ENCODE measurements at regions not wholly inside any gene's neighbourhood (a gene's known extent, or its start where the extent isn't known, plus 50 kb on each side); places are given as distances from the start of the nearest gene placed in this dataset.
"Not testable (repeated sequence)": the region's sequence is repeated elsewhere in the genome, so short reads cannot be mapped to it uniquely, and the experiment has no call there.

GRCh38 chr21:39022035-39022434 is 161.2 kb downstream of the PSMG1 start:
- no peak for DNase-seq

DNA sequence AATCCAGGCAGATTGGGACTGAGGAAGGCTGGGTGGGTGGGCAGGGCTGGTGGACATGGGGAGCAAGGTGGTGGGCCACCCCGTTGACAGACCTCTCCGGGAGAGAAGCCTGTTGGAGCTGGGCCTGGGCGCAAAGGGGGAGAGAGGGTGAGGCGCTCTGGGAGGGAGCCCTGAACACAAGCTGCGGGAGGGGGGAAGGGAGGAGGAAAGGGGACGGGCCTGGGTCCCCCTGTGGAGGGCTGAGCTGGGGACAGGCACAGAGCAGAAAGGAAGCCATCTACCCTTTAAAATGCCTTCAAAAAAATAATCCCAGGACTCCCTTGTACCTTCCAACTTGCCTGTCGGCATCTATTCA is 161.8 kb downstream of the PSMG1 start:
- no peak for DNase-seq

DNA sequence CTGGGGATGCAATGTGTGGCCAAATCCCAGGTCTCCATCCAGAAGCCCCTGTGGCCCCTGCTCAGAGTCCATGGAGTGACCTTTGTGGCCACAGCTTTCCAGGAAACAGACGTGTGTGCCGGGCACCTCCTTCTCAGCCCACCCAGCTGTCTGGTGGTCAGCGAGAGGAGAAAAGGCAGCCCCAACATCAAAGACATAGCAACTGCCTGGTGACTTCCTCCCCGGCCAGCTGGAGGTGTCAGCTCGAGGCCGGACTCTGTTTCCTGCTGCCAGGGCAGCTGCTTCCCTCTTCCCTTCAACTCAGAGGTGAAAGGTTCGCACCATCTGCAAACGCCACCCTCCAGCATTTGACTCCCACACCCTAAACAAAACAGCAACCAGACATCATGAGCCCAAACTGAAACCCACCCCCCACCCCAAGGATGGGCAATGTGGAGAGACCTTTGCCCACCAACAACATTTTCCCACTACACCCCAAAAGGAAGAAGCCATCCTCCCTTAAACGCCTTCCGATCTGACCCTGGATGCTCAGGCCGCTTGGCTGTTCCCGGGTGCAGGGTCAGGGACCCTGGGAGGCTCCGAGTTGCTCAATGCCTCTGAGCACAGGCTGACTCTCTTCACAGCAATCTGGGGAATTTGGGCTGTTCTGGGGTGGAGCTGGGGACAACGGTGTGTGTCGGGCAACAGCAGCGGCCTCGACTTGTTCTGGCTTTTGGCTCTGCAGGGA is 162.3 kb downstream of the PSMG1 start:
- peak in 1 of 2 donors; percentile 25 for DNase-seq

DNA sequence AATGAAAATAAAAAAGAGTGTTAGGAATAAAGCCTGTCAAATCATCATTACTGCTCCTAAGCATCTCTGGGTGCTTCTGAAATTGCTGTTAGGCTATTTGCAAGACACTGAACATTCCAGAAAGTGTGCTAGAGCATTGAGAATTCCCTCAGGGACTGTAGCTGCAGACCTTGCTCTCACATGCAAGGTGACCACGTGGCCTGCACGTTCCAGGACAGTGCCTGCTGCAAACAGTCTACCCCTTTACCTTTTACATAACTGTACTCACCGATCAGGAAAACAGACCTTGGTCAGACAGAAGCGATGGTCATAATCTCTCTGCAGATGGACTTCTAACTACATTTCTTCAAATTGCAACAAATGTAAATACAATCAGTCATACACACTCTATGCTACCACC is 164.5 kb downstream of the PSMG1 start:
- no peak for DNase-seq

- DNase-seq, result peak in 1 of 2 donors; percentile 69
Measured at GRCh38 chr21:39016740-39017315, 166.4 kb downstream of the PSMG1 start.

DNA sequence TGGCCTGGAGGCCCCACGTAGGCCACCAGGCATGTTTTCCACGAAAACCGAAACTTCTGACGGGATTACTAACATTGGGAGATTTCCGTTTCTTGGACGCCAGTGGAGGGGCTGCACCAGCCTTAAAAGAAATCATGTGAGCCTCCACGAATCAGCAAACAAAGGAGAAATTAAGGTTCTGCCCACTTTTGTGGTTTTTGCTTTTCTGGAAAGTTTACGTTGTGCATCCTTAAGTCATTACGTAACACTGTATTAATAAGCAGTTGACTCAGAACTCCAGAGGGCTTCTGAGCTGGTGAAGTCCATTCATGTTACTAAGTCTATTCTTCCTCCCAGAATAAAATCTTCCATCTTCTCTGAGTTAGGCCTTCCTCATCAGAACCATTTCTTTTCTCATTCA is 168.5 kb downstream of the PSMG1 start:
- peak in 1 of 2 donors; percentile 30 for DNase-seq

GRCh38 chr21:39012326-39013230 is 170.7 kb downstream of the PSMG1 start:
- no peak for DNase-seq

GRCh38 chr21:39011911-39012310 is 171.3 kb downstream of the PSMG1 start:
- no peak for DNase-seq

DNA sequence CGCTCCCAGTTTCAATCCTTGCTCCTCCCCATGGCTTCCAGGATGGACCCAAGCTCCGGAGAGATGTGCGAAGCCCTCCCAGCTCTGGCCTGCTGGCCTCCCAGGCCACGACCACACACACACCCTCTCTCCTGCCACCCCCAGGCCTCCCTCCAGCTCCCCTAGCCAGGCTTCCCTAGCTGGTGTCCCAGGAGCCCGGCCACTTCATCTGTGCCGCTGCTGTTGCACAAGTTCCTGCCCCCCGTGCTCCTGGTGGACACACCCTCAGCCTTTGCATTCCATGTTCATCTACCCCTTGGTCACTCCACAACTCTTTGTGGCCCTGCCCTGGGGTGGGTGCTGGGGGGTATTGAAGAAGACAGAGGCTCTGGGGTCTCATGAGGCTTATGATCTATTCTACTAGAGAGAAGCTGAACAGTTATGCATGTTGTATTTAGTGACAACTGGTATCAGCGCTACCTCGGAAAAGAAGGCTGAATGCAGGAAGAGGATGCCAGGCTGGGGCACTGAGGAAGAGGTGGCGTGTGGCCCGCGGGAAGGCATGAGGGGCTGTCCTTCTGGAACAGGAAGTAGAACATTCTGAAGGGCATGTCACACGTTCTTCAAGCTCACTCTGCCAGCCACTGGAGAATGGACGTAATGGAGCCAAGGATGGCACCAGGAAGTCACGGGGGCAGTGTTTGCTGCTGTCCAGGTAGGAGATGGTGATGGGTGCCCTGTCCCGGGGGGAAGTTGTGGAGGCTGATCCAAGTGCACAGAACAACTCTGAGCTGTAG is 172.4 kb downstream of the PSMG1 start:
- peak in 1 of 2 donors; percentile 35 for DNase-seq

DNA sequence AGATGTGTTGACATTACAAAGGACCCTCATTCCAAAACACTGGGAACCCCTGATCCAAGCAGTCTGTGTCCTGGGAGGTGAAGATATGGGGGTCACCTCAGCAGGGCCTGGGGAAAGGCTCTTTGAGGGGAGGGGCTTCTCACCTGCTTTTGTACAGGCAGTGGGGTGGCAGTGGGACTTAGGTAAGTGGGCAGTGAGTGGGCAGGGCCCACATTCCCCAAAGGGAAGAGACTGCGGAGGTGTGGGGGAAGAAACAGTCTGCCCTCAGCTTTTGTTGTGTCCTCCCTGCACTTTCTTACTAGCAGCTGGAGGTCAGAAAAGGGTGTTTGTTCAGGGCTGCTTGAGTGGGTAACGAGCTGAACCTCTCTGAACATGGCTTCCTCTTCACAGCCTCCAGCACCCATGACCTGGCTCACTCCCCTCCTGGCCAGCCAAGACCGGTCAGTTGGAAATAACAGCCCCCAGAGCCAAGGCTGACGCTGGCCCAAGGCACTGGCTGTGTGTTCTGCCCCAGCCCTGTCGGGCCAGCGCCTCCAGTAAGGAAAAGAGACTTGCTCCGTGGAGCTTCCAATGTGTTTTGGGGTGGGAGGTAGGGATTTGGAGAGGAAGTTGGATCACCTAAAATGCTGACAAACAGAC is 173.5 kb downstream of the PSMG1 start:
- DNase-seq, result no peak

- DNase-seq, result no peak
Measured at GRCh38 chr21:39007985-39008384, 175.3 kb downstream of the PSMG1 start.

- no peak for DNase-seq
Measured at GRCh38 chr21:39007532-39007931, 175.7 kb downstream of the PSMG1 start.

- peak in 1 of 2 donors; percentile 43 for DNase-seq
Measured at GRCh38 chr21:39006571-39007311, 176.5 kb downstream of the PSMG1 start.

- DNase-seq, result no peak
Measured at GRCh38 chr21:39005502-39005787, 177.8 kb downstream of the PSMG1 start.

GRCh38 chr21:39004634-39005501 is 178.4 kb downstream of the PSMG1 start:
- DNase-seq, result peak in 1 of 2 donors; percentile 31

GRCh38 chr21:39003982-39004633 is 179.1 kb downstream of the PSMG1 start:
- DNase-seq, result peak in 1 of 2 donors; percentile 66

DNA sequence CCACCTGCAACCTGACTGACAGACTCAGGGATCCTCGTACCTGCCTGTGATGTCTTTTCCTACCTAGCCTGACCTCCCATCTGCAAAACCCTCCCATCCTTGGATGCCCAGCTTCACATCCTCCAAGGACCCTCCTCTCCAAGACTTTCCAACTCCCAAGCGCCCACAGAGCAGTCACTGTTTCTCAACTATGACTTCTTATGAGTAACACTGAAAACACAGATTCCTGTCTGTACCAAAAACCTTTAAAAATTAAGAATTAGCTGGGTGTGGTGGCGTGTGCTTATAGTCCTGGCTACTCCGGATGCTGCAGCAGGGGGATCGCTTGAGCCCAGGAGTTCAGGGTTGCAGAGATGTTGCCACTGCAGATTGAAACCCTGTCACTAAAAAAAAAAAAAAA is 181.9 kb downstream of the PSMG1 start:
- DNase-seq, result no peak

DNA sequence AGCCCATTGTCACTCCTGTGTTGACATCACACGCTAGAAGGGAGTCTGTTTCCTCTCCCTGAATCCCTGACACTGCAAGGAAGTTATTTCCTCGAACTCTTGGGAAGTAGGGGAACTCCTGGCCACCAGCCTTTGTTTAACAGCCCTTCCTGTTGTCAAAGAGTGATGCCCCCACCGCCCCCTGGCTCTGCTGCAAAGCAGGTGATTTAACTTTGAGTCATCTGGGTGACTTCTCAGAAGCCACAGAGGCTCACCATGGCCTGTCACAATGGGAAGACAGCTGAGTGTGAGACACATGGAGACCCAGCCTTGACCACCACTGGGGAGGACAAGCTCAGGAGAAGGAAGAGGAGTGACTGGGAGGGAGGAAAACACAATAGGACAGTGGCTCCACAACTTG is 182.8 kb downstream of the PSMG1 start:
- peak in 1 of 2 donors; percentile 67 for DNase-seq

DNA sequence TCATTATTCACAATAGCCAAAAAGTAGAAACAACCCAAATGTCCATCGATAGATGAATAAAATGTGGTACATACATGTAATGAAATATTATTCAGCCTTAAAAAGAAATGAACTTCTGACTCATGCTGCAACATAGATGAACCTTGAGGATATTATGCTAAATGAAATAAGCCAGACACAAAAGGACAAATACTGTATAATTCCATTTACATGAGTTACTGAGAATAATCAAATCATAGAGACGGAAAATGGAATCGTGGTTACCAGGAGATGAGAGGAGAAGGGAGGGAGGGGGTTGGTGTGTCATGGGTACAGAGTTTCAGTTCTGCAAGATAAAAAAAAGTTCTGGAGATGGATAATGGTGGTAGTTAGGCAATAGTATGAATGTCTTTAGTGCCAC is 184.1 kb downstream of the PSMG1 start:
- DNase-seq, result no peak

DNA sequence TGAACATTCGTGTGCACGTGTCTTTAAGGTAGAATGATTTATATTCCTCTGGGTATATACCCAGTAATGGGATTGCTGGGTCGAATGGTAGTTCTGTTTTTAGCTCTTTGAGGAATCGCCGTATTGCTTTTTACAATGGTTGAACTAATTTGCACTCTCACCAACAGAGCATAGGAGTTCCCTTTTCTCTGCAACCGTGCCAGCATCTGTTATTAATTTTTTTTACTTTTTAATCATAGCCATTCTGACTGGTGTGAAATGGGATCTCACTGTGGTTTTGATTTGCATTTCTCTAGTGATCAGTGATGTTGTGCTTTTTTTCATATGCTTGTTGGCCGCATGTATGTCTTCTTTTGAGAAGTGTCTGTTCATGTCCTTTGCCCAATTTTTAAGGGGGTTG is 185.0 kb downstream of the PSMG1 start:
- DNase-seq, result not testable (repeated sequence)

Data from CD4-positive, alpha-beta T cell treated with Interleukin-4 for 1 hour (primary cell).